H1 (cell line): ENCODE measurements at regions not wholly inside any gene's neighbourhood (a gene's known extent, or its start where the extent isn't known, plus 50 kb on each side); places are given as distances from the start of the nearest gene placed in this dataset.

ENCODE experiments used
- ASH2L ChIP-seq: fragments of 200-600, 300-600 bp; sonication (generic); IDR thresholded peaks from one replicate; pipeline ENCODE4 v1.7.1; 2017; ENCODE audit warnings: low read length
- ATF2 ChIP-seq: IDR thresholded peaks from 2 replicates; pipeline ENCODE4 v1.6.1; 2012; ENCODE audit warnings: low read length, inconsistent platforms
- BRCA1 ChIP-seq: IDR thresholded peaks from 2 replicates; pipeline ENCODE4 v1.6.1; 2012; ENCODE audit warnings: low read depth, low read length, improper control_type of control experiment
- MAFK ChIP-seq: IDR thresholded peaks from 2 replicates; pipeline ENCODE4 v1.6.1; 2012; ENCODE audit warnings: low read depth, mild to moderate bottlenecking, improper control_type of control experiment, low read length
- SUZ12 ChIP-seq: fragments of 200-600 bp; sonication (generic); IDR thresholded peaks from 2 replicates; pipeline ENCODE4 v1.6.1; 2012; ENCODE audit warnings: mild to moderate bottlenecking, inconsistent platforms, low read length, moderate library complexity, mixed read lengths
- TF ChIP-seq, protein P1 (sequence below): IDR thresholded peaks from 2 replicates; pipeline ENCODE4 v1.6.1; 2011; ENCODE audit warnings: low read depth, mild to moderate bottlenecking, low read length; ENCODE audit not compliant: insufficient read depth

DNA sequence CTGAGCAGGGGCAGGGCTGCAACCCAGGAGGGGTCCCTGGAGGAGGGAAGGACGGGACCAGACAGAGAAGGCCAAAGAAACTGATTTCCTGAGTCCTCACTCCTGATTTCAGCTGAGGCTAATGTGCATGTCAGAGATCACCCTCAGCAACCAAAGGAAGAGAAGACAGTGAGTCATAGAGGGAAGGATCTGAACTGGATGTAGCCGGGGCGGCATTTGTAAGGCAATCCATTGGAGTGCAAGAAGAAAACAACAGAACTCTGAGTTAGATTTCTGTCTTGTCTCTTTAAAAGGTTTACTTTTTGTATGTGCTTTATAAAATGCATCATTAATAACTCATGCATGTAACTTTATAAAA, 105.3 kb upstream of the AGBL1 start (continued):
- TF ChIP-seq, protein P1, sequence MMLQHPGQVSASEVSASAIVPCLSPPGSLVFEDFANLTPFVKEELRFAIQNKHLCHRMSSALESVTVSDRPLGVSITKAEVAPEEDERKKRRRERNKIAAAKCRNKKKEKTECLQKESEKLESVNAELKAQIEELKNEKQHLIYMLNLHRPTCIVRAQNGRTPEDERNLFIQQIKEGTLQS = no peak
- TF ChIP-seq ATF2 (no peak), ASH2L (no peak), MAFK (no peak), BRCA1 (no peak), SUZ12 (no peak)
